ENCODE measurements at regions not wholly inside any gene's neighbourhood (a gene's known extent, or its start where the extent isn't known, plus 50 kb on each side); places are given as distances from the start of the nearest gene placed in this dataset.

- TF ChIP-seq CTCF (IDR thresholded peaks at IDR 0.05; ENCODE audit: borderline replicate concordance, extremely low read depth, low read length, poor library complexity, severe bottlenecking) = no peak
- no peak for TF ChIP-seq EZH2 (IDR thresholded peaks at IDR 0.05; ENCODE audit: borderline replicate concordance, low read depth, low read length, severe bottlenecking)
These were observed 53.2 kb upstream of the LYST start for GRCh38 chr1:235919833-235920441.

Measured in DND-41 (cell line).